GM19023 (cell line): ENCODE measurements at regions not wholly inside any gene's neighbourhood (a gene's known extent, or its start where the extent isn't known, plus 50 kb on each side); places are given as distances from the start of the nearest gene placed in this dataset.
A peak's percentile ranks its signal among the peaks of the same experiment; 100 is the strongest.

Experiments used
- ATAC-seq: cut with Tn5 transposase; IDR thresholded peaks from one replicate; pipeline ENCODE4 v1.9.1; 2021; ENCODE audit warnings: mild to moderate bottlenecking, moderate library complexity; ENCODE audit not compliant: unreplicated experiment

- no peak for ATAC-seq
Measured at GRCh38 chr3:117235304-117235703, 525.7 kb downstream of the TUSC7 start.

DNA sequence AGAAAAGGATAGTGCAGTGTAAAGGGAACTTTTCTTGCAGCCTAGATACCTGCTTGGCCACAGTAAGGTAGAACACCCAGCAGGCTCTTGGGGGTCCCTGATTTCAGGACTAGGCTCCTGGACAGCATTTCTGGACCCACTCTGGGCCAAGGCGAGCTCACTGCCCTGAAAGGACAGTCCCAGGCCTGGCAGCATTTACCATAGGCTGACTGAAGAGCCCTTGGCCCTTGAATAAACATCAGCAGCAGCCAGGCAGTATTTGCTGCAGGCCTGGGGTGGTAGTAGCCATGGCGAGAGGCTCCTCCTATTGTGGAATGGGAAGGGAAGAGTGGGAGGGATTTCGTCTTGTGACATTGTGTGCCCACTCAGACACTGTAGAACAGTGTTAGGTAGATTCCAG lies 529.2 kb downstream of the TUSC7 start:
- no peak for ATAC-seq

GRCh38 chr3:117243657-117244056 lies 534.1 kb downstream of the TUSC7 start:
- ATAC-seq, result no peak

GRCh38 chr3:117246771-117247555 lies 537.4 kb downstream of the TUSC7 start:
- ATAC-seq, result no peak

- no peak for ATAC-seq
Measured at GRCh38 chr3:117248153-117248552, 538.6 kb downstream of the TUSC7 start.

GRCh38 chr3:117252208-117252607 lies 542.6 kb downstream of the TUSC7 start:
- ATAC-seq, result no peak

DNA sequence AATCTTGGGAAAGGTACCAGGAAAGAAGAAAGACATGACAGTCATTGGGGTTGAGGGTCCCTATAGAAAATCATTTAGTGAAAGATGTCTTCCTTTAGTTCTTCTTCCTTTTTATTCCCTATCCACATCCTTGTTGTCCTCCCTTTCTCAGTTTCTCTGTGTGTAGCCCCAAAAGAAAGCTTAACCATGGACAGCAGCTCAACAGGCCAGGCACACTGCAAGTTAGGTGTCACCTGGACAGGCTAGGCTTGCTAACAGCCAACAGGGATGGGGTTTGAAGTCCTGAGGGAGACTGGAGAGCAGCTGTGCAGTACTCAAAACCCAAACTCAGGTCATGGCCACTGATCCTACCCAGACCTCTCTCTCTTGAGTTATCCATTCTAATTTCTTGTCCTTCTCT lies 543.1 kb downstream of the TUSC7 start:
- ATAC-seq, result no peak

GRCh38 chr3:117253636-117254035 lies 544.1 kb downstream of the TUSC7 start:
- no peak for ATAC-seq

GRCh38 chr3:117254985-117255384 lies 545.4 kb downstream of the TUSC7 start:
- ATAC-seq, result no peak

- no peak for ATAC-seq
Measured at GRCh38 chr3:117255736-117256135, 546.2 kb downstream of the TUSC7 start.

- ATAC-seq, result no peak
Measured at GRCh38 chr3:117261983-117262421, 552.4 kb downstream of the TUSC7 start.

DNA sequence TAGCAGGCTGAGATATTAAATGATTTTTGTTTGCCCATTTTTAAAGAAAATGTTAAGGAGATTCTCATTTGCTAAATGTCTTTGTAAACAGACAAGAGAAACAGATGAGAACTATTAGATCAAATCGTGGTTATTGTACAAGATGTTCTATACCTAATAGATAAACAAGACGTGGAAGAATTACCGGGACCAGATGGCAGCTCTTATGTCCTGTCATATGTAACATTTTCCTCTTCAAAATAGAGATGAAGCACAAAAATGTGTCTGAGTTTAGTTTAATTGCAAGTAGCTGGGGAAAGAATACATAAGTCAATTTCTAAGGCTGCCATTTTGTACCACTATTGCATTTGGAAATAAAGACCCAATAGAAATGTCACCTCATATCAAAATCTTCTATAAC lies 553.7 kb downstream of the TUSC7 start:
- ATAC-seq, result no peak

- no peak for ATAC-seq
Measured at GRCh38 chr3:117263745-117264144, 554.2 kb downstream of the TUSC7 start.

- no peak for ATAC-seq
Measured at GRCh38 chr3:117264204-117264994, 554.8 kb downstream of the TUSC7 start.

GRCh38 chr3:117266806-117267205 lies 557.2 kb downstream of the TUSC7 start:
- ATAC-seq, result no peak

- ATAC-seq, result no peak
Measured at GRCh38 chr3:117268318-117268717, 558.7 kb downstream of the TUSC7 start.

GRCh38 chr3:117272274-117272673 lies 562.7 kb downstream of the TUSC7 start:
- no peak for ATAC-seq

DNA sequence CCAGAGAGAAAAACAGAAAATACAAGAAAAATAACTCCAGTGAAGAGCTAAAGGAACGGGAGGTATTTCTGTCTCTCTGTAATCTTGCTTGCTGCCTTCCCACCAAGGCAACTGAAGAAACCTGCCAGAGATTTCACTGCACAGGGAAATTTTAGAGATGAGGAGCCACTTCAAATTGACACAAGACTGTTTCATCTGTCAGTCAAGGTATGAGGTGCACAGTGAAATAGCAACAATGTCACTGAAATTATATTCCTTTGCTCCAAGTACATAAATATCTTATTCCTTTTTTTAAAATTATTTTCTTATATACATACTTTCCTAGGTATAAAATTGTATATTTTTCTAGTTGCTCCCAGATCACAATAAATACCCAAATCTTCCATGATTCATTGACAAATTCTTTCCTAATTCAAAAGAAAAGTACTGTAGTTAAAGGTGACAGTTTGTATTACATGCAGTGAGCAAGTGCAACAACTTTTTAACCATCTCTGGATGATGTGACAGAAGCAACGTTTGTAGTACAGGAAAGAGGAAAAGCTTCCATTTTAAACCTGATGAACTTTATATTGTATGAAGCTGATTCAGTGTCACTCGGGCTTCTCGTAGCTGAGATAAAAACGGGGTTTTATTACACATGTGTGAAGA lies 563.4 kb downstream of the TUSC7 start:
- ATAC-seq, result no peak

DNA sequence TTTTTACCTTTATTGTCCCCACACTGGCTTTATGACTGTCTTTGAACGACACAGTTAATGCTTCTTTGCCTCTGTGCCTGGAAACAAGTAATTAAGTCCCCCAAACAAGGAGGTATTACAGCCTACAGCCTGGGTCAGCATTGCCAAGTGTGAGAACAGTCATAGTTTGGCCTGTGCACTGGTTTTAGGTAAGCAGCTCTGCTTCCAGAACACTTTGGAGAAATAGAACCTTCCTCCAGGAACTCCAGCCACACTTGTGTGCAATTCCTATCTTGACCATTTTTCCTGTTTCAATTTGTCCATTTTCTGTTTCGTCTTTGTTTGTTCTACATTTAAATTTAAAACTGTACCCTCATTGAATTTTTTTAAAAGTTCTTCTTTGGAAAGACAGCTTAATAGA lies 568.2 kb downstream of the TUSC7 start:
- ATAC-seq, result no peak

GRCh38 chr3:117278424-117279190 lies 569.0 kb downstream of the TUSC7 start:
- peak; percentile 98 for ATAC-seq

DNA sequence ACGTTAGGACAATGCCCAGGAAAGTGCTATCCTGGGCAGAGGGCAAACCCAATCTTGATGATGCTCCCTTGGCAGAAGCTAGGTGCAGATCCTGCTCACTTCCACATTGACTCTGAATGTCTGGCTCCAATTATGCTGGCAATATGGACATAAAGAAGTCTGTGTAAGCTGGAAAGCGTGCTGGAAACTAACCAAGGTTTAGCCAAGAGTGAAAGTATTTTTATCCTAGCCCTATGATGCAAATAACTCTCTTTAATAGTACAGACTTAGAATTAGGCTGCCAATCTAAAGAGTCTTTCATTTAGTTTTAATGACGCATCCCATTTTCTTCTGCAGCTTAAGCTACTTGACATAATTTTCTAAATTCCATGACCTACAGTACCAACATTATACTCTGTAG lies 571.8 kb downstream of the TUSC7 start:
- no peak for ATAC-seq
